HG02852 (cell line): ENCODE measurements at regions not wholly inside any gene's neighbourhood (a gene's known extent, or its start where the extent isn't known, plus 50 kb on each side); places are given as distances from the start of the nearest gene placed in this dataset.
A peak's percentile ranks its signal among the peaks of the same experiment; 100 is the strongest.

Source experiments
- ATAC-seq: cut with Tn5 transposase; IDR thresholded peaks from one replicate; pipeline ENCODE4 v1.9.1; 2021; ENCODE audit warnings: mild to moderate bottlenecking, moderate library complexity; ENCODE audit not compliant: unreplicated experiment

DNA sequence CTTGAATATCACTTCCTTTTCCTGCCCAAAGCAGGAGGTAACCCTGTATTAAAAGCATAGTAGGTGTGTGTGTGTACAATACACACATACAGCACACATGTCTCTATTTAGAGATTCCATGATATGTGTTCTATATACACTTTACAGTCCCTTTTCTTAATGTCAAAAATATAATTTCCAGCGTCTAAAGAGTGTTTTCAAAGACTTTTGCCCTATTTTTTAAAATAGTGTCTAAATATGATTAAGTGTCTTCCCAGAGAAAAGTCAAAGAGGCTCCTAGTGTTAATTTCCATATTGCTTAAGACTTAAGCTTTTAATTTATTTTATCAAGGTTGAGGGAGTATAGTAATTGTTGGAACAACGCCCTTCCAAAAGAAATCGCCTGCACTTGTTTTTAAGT lies 420.3 kb upstream of the POU3F3 start:
- no peak for ATAC-seq

DNA sequence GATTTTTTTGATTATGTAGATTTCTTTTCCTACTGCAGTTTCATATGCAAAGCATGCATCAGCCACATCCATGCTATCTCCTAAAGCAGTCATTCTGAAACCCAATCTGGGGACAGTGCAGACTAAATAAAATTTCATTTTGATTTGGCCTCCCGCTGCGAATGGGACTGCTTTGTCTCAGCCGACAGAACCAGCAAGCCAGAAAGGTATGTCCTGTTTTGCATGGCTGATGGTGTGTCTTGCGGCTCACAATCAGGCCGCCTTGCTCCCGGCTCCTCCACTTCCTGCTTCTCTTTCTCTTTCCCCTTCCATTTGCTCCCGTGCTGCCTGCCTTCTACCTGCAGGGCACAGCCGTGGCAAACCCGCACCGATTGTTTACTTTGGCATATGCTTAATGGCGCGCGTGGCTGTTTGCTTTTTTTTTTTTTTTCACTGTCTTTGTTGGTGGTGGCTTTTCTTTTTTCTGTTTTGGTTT lies 419.6 kb upstream of the POU3F3 start:
- ATAC-seq: peak; percentile 93

DNA sequence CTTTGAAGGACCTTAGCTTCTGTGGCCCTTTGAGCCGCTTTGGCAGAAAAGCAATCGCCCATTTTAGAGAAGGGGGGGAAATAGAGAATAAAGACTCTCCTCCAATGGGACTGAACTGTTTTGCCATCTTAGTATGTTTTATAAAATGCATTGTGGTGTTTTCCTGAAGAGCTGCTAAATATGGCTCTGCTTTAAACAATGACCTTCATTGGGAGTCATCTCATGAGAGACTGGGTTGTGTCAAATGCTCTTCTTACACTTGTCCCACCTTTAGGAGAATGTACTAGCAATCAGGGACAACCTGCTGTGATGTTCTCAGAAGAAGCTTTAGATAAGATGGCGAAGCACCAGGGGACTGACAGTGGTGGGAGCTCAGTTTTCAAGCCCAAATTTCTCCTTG lies 418.9 kb upstream of the POU3F3 start:
- ATAC-seq: no peak

DNA sequence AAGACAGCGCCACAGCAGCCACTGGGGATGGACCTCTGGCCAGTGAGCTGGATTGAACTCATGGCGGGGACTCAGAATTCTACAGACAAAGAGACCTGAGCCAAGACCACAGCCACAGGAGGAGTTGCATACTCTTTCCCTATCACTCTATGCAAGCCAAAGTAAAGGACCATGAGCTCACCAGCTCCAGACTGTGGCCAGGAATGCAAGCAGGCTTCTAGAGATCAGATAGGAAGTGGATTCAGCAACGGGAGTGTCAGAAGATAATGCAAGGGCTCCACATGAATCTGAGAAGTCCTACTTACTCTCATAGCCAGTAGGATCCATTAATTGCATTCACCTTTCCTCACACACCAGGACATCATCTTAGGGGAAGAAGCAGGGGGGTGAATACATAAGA lies 415.4 kb upstream of the POU3F3 start:
- no peak for ATAC-seq

DNA sequence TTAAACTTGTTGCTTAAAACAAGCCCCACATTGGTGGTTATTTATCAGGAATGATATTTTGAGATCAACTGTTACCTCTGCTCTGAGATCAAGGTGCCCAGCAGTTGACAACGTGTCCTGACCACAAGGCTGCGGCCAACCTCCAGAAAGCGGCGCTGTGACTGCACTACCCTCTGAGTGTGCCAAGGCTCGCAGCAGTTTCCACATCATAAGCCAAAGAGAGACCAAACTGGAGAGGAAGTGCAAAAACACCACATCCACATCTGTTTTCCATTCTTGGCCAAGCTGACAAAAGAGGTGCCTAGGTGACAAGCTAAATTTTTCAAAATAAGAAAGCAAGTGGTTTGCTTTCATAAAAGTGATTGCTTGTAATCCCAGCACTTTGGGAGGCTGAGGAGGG lies 410.8 kb upstream of the POU3F3 start:
- ATAC-seq: no peak

DNA sequence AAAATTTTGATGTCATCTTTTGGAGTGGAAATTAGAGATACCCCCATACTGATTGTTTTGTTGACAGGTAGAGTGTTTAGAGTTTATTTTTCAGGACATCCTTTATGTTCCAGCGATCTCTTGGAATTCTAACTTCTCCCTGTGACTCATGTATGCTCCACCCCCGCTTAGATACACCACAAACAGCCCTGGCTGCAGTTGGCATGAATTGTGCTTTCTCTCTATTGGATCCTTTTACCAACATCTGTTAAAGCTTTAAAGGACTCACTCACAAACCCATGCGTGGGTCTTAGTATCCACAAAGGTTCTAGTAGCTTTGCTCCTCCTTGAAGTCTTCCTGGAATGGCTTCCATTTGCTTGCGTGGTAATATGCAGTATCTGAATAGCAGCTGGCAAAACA lies 409.5 kb upstream of the POU3F3 start:
- ATAC-seq: no peak

DNA sequence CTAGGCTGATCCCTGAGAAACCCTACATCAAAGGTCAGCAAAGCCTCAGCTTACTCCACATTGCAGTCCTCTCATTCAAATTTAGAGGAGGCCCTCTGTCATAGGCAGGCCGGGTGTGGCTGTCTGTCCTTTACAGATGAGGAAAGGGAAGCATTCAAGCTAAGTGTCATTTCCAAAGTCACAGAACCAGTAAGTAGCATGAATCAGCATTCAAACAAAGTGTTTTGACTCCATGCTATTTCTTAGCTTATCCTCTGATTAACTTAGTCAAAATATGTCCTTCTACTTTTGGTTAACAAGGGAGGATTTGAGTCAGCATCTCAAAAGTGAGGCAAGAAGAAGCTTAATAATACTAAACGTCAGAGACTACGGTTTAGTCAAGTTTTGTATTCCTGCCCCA lies 409.0 kb upstream of the POU3F3 start:
- no peak for ATAC-seq

DNA sequence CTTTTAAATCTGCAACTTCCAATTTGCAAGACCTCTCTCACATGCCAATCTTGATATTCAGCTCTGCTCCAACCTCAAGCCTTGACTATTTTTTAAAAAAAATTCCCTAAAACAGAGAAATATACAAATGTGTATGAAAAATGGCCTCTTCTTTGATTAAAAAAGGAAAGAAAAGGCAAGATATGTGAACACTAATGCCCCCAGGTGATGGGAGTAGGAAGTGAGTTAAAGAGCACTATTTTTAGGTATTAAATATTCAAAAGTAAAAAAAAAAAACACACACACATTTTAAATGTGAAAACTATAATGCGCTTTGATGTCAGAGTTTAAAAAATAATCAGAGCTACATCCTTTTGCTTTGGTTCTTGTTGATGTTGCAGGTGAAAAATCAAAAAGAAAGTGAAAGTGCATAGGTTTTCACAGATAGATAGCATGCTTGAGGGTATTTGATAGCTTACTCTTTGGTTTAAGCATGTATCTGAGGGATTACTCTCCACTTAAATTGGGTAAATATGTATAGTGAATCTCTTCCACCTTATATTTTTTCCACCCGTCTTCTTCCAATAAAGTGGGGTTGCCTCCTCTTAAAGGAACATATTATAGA lies 406.0 kb upstream of the POU3F3 start:
- no peak for ATAC-seq

DNA sequence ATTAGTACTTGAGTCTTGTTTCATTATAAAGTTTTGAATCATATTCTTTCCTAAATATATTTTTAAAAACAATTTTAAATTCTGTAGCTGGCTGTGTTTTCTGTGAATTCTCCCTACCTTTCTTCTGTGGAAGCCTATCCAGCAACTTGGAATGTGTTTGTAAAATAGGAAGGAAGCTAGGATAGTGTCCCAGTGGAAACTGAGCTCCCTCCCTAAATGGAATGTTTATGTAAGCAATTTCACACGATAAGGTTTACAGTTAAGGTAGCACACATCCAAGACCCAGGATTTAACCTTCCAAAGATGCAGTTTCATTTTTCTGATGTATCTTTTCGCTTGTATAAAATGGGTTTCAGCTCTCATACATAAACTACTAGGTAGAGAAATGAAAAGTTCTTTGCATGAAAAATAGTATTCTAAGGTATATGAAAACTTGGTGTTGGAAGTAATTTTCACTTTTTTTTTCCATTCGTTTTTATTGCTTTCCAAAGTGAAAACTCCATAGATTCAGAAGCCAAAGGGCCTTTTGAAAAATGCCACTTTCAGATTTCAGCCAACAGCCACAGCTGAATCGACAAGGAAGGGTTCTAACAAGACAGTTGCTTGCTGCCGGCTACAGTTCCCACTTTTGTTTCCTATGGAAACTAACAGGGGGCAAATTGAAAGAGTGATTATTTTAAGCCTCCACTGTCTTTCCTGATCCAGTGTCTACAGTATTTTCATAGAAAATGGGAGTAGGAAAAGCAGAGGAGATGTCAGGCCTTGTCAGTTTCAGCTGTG lies 405.1 kb upstream of the POU3F3 start:
- no peak for ATAC-seq

DNA sequence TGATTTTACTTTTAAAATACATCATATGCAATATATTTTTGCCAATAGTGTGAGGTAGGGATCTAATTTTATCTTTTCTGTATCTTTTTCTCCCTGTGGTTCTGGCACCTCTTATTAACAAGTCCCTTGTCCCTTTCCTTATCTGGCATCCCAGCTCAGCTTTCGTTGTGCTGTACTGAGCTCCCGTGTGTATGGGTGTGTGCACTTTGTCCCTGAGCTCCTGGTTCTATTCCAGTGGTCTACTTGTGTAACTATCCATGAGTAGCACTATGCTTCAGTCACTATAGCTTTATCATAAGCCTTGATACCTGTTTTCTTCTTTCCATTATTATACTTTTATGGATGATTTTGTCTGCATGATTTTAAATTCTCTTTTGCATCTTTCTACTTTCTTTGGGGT lies 401.4 kb upstream of the POU3F3 start:
- no peak for ATAC-seq

DNA sequence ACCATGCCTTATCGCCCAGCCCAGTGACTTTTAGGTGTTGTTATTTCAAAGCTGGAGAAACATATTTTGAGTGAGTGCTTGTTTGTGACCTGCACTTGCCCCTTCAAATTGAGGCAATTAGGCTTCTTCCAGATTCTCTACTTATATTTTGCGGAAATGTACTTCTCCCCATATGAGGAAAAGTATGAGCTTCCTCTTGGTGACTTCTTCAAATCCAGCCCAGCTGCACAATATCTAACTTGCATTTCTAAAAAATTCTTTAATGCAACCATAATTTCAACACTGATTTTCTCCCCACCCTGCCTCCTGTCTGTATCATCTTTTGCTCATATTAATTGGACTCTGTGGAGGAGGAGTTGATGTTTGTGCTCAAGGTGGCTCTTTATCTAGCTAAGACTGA lies 391.2 kb upstream of the POU3F3 start:
- no peak for ATAC-seq

DNA sequence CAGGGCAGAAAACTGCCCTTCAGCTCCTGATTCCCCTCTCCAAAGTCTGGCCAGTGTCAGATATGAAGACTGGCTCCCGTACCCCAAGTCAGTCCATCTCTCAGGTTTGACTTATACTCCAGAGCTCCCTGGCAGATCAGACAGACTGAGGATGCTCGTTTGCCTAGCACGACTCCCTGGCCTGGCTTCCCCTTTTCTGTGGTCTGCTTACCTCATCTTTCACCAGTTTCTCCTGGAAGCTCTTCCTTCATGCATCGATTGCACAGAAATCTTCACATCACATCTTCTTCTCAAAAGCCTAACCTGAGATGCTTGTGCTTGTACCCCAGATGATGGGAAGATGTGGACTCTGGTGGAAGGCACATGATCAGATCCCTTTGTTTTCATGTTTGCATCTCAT lies 387.9 kb upstream of the POU3F3 start:
- no peak for ATAC-seq

DNA sequence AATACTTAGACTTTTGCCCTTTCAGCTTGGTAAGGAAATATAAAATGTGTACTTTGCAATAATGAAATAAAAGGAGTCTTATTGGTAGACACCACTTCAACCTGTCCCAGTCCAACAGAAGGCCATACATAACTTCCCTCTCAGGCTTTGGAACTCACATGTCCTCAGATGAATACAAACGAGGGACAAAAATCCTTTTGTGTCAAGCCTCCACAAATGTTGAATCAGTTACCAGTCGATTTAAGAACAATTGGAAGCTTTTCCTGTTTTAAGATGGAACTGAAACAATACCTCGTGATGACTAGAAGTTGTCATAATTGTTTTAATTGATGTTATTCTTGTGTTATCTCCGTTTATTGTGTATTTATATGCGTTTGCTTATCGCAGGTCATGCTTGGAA lies 385.1 kb upstream of the POU3F3 start:
- no peak for ATAC-seq

DNA sequence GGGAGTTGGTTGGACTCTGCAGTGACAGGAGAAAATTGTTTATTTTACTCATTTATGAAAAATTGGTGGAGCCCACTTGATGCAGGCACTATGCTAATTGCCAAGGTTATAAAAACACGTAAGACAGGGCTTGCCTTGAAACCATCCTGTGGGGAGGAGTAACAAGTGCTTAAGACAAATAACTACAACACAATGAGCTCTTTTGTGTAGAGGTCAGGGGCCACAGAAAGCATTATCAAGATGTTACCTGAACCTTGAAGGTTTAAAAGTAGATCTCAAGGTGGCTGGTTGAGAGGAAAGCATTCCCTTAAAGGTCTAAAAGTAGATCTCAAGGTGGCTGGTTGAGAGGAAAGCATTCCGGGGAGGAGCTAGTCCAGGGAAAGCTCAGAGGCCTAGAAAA lies 381.8 kb upstream of the POU3F3 start:
- ATAC-seq: no peak

DNA sequence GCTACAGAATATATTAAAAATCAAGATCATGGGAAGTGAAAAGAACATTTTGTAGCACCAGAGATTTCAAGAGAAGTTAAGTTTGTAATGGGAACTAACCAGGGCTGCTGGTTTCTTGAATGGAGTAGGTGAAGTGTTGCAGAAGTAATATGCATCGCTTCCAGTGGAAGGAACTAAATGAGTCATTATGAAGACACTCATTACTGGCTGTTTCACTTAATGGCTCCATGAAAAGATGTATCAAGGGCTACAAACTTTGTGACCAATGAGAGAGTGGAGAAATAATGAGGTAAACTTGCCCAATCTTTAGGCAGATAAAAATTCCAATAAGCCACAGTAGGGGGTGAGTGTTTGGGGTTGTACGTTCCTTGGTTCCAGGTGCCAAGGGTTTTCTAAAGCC lies 380.4 kb upstream of the POU3F3 start:
- no peak for ATAC-seq

DNA sequence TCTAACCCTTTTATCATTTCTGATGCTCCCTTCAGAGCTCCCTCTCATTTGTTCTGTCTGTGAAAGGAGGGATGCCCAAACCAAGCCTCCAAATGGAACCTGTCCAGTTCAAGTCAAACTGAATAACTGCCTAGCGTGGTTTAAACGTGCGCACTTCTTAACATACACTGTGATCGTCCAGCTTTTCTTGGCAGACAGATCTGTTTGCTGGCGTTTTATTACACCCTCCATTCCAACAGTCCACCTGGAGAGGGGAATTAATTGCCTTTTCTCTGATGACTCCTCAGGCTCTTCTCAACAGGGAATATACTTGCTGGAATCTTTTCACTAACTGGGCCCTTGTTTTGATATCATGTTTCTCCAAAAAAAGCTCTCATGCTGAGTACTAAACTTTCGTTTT lies 379.2 kb upstream of the POU3F3 start:
- ATAC-seq: no peak

DNA sequence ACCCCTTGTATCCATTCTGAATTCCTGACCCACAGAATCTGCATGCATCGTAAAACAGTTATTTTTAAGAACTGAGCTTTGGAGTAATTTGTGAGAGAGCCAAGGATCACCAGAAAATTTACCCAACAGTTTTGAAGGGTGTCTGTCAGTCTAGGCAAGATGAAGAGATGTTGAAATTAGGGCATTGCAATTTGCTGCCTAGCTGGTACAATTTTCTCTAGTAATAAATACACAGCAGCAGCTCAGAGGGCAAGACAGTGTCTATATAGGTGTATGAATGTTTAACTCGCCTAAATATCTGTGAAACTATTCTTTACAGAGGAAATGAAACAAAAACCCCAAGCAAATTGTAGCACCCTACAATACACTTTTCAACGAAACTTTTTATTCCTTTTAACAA lies 377.8 kb upstream of the POU3F3 start:
- ATAC-seq: no peak

DNA sequence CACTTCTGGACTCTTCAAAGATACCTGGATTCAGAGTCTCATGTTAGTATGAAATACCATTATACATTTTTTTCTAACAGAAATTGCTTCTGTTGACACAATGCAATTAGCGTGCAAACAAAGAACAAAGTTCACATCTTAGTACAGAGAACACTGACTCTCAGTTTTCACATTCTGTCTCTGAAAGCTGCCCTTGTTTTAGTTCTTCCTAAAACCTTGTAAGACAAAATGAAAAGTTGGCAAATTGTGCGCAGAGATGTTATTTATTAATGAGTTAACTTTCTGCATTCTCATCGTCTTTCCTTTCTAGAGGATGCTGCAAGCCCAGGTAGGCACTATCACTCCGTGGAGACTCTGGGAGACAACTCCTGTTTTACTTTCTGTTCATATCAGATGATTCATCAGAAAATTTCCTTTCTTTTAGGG lies 377.3 kb upstream of the POU3F3 start:
- no peak for ATAC-seq

DNA sequence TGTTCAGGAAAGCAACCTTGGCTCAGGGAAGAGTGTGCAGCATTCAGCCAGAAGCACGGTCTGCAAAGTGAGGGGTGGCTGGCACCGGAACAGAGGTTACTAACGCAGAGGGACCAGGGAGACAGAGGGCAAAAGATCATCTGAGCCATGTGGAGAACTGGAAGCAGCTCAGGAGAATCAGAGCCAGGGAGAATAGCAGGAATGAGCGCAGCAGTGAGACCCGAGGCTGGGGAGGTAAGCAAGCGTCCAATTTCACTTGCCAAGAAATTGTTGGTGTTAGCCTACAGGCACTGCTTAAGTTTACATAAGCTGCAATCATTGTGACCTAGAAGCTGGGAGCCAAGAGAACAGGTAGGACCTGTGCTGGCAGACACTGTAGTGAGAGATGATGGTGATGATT lies 372.6 kb upstream of the POU3F3 start:
- ATAC-seq: no peak

DNA sequence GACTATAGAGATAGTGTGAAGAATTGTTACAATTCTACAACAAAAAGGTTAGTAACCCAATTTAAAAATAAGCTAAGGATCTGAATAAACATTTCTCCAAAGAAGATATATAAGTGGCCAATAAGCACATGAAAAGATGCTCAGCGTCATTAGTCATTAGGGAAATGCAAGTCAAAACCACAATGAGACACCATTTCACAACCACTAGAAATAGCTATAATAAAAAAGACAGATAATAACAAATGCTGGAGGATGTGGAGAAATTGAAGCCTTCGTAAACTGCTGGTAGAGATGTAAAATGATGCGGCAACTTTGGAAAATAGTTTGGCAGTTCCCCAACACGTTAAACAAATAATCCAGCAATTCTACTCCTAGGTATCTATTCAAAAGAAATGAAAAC lies 366.5 kb upstream of the POU3F3 start:
- no peak for ATAC-seq

DNA sequence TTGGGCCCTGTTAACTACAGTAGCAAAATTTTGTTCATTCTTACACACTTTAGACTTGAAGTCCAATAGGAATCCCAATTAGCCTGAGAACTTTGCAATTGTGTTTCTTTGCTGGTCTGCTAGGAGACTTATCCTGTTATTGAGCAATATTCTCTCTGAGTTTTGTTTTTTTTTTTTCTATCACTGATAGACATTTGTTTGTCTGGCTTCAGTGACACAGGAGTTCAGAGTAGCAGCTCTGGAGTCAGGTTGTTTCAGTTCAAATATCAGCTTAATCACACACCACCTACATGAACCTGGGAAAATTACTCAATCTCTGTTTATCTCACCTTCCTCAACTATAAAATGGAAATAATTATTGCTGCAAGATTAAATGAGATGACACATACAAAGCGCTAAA lies 360.2 kb upstream of the POU3F3 start:
- ATAC-seq: no peak

DNA sequence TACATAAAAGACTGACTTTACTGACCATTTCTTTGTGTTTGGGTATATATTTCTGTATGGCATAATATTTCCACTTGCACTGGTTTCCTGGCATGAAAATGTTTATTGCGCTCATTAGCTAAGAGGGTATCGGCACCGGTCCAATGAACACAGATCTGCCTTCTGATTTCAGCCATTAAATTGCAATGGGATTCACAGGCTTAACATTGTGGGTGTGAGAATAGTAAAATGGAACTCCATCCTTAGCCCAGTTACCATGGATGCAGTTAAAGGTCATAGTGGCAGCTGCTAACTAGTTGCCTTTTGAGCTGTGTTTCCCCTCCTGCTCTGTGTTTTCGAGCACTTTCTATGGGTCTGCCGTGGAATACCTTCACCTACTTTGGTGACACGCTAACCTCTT lies 352.6 kb upstream of the POU3F3 start:
- no peak for ATAC-seq

DNA sequence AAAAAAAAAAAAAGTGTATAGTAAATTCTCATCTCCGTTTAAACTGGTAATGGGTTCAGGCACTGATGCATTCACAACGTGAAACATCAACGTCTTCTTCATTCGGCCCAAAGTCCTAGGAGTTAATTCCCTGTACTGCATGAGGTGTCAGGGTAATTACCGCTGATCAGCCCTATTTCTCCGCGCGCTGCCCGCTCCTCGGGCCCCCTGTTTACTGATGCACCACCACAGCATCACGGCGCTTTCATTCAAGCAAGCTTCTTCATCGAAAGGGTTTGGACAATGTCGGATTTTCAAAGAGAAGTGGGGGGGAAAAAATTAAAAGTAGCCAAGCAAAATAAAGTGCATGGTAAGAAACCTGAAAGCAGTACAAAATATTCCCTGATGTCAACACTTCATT lies 352.0 kb upstream of the POU3F3 start:
- no peak for ATAC-seq
